Activated CD4-positive, alpha-beta T cell treated with anti-CD3 and anti-CD28 coated beads, Interleukin-2, amount 50 U/mL, for 16 hours (primary cell): ENCODE measurements at regions not wholly inside any gene's neighbourhood (a gene's known extent, or its start where the extent isn't known, plus 50 kb on each side); places are given as distances from the start of the nearest gene placed in this dataset.

Source experiments
- DNase-seq: peaks from one replicate; pipeline ENCODE4 v3.0.0-alpha.2; 2020

- DNase-seq: peak; percentile 22
Measured at GRCh38 chr13:22357132-22357531, 686.3 kb downstream of the FGF9 start.

GRCh38 chr13:22369090-22369489 lies 698.2 kb downstream of the FGF9 start:
- no peak for DNase-seq

- DNase-seq: no peak
Measured at GRCh38 chr13:22369840-22370239, 699.0 kb downstream of the FGF9 start.

- DNase-seq: no peak
Measured at GRCh38 chr13:22372261-22372660, 701.4 kb downstream of the FGF9 start.

GRCh38 chr13:22375151-22375550 lies 704.3 kb downstream of the FGF9 start:
- no peak for DNase-seq

- no peak for DNase-seq
Measured at GRCh38 chr13:22387899-22388298, 717.0 kb downstream of the FGF9 start.

GRCh38 chr13:22399801-22400420 lies 729.0 kb downstream of the FGF9 start:
- DNase-seq: no peak

GRCh38 chr13:22402682-22403081 lies 731.8 kb downstream of the FGF9 start:
- DNase-seq: no peak

GRCh38 chr13:22403144-22403543 lies 732.3 kb downstream of the FGF9 start:
- DNase-seq: no peak

GRCh38 chr13:22405891-22406290 lies 735.0 kb downstream of the FGF9 start:
- no peak for DNase-seq

GRCh38 chr13:22412452-22412851 lies 741.6 kb downstream of the FGF9 start:
- no peak for DNase-seq

GRCh38 chr13:22422023-22422422 lies 751.1 kb downstream of the FGF9 start:
- DNase-seq: no peak

- no peak for DNase-seq
Measured at GRCh38 chr13:22422712-22423111, 751.8 kb downstream of the FGF9 start.

GRCh38 chr13:22423261-22423660 lies 752.4 kb downstream of the FGF9 start:
- DNase-seq: no peak

GRCh38 chr13:22425087-22425486 lies 754.2 kb downstream of the FGF9 start:
- DNase-seq: no peak

GRCh38 chr13:22427066-22427465 lies 753.7 kb upstream of the SGCG start:
- no peak for DNase-seq

- no peak for DNase-seq
Measured at GRCh38 chr13:22427783-22428182, 753.0 kb upstream of the SGCG start.

- no peak for DNase-seq
Measured at GRCh38 chr13:22428188-22428828, 752.5 kb upstream of the SGCG start.

- DNase-seq: no peak
Measured at GRCh38 chr13:22432690-22433089, 748.1 kb upstream of the SGCG start.

- DNase-seq: no peak
Measured at GRCh38 chr13:22447132-22447886, 733.5 kb upstream of the SGCG start.

- DNase-seq: no peak
Measured at GRCh38 chr13:22449251-22449650, 731.5 kb upstream of the SGCG start.

GRCh38 chr13:22451327-22451741 lies 729.4 kb upstream of the SGCG start:
- DNase-seq: no peak

- DNase-seq: no peak
Measured at GRCh38 chr13:22454586-22454985, 726.2 kb upstream of the SGCG start.

GRCh38 chr13:22455036-22455435 lies 725.7 kb upstream of the SGCG start:
- DNase-seq: no peak
